Astrocyte of the spinal cord (primary cell): ENCODE measurements at regions not wholly inside any gene's neighbourhood (a gene's known extent, or its start where the extent isn't known, plus 50 kb on each side); places are given as distances from the start of the nearest gene placed in this dataset.
A peak's percentile ranks its signal among the peaks of the same experiment; 100 is the strongest.
"Not testable (repeated sequence)": the region's sequence is repeated elsewhere in the genome, so short reads cannot be mapped to it uniquely, and the experiment has no call there.

Source experiments
- DNase-seq: peaks from one replicate; pipeline ENCODE4 v3.0.0; 2011; ENCODE audit warnings: low read depth, low spot score
- H3K4me3 ChIP-seq: 2 replicates; pipeline ENCODE4 v1.5.1; 2011; ENCODE audit warnings: low read depth, mild to moderate bottlenecking, low read length, moderate library complexity
- CTCF ChIP-seq: IDR thresholded peaks from 2 replicates; pipeline ENCODE4 v1.5.1; 2012; ENCODE audit warnings: low read depth, mild to moderate bottlenecking, low read length, inconsistent platforms
- in situ Hi-C: cut with HindIII; loops from 2 replicates; pipeline ENCODE4 v1.10.0; 2017; ENCODE audit warnings: low sequenced_read_pairs

GRCh38 chr5:82544004-82544403, 265.9 kb upstream of the RPS23 start:
- no peak overlapping the region for H3K4me3 ChIP-seq
- TF ChIP-seq CTCF = no peak
- DNase-seq = no peak
- in situ Hi-C loops = no loop called here

GRCh38 chr5:82540301-82540700, 262.1 kb upstream of the RPS23 start:
- DNase-seq = peak; percentile 34
- in situ Hi-C loops = no loop called here
- H3K4me3 ChIP-seq = no peak overlapping the region
- TF ChIP-seq CTCF = no peak

GRCh38 chr5:82538339-82539034, 260.3 kb upstream of the RPS23 start:
- in situ Hi-C loops = no loop called here
- H3K4me3 ChIP-seq = no peak overlapping the region
- peak; percentile 38 for DNase-seq
- no peak for TF ChIP-seq CTCF

- in situ Hi-C loops = no loop called here
- no peak for DNase-seq
- no peak overlapping the region for H3K4me3 ChIP-seq
- no peak for TF ChIP-seq CTCF
Observed at GRCh38 chr5:82537687-82538306, 259.6 kb upstream of the RPS23 start.

- H3K4me3 ChIP-seq = no peak overlapping the region
- DNase-seq = no peak
- TF ChIP-seq CTCF = no peak
- in situ Hi-C loops = no loop called here
Observed at GRCh38 chr5:82534986-82535385, 256.8 kb upstream of the RPS23 start.

GRCh38 chr5:82532075-82532474, 253.9 kb upstream of the RPS23 start:
- DNase-seq, in situ Hi-C loops, H3K4me3 ChIP-seq: not testable (repeated sequence)

- TF ChIP-seq CTCF = no peak
- in situ Hi-C loops = no loop called here
- no peak overlapping the region for H3K4me3 ChIP-seq
- DNase-seq = no peak
Observed at GRCh38 chr5:82526540-82526939, 248.4 kb upstream of the RPS23 start.
